ENCODE measurements at regions not wholly inside any gene's neighbourhood (a gene's known extent, or its start where the extent isn't known, plus 50 kb on each side); places are given as distances from the start of the nearest gene placed in this dataset.

DNA sequence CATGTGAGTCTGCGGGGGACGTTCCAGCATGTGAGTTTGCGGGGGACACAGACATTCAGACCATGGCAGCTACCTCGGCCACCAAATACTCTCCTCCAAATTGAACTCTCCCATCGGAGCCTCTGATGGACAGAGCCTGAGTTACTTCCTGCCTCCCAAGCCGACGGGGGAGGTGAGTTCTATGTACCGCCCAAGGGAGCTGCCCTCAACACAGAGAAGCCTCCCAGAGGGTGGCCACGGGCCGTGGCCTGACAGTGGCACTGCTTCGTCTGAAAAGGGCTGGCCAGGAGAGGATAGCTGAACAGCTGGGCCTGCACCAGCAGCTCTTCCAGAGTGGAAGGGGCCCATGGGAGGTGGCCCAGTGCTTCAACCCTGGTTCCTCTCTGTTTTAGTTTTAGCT, 274.5 kb upstream of the PPP2R2D start:
- no peaks in the 10 kb centered on the region for H3K9me3 ChIP-seq (ENCODE audit: low read length)
- H3K27ac ChIP-seq (ENCODE audit: low read length): no peak overlapping the region
- no peak overlapping the region for H3K4me3 ChIP-seq (ENCODE audit: low read length)
- H3K36me3 ChIP-seq (ENCODE audit: insufficient read depth, low read length): no peaks in the 10 kb centered on the region
- no peaks in the 10 kb centered on the region for H3K79me2 ChIP-seq (replicated peaks; ENCODE audit: insufficient read depth, low read length)
- no peak overlapping the region for H3K9ac ChIP-seq (ENCODE audit: low read length)
- no peaks in the 10 kb centered on the region for H4K20me1 ChIP-seq (ENCODE audit: insufficient read depth)
- H3K9me2 ChIP-seq (ENCODE audit: insufficient read depth, low read length): no peaks in the 10 kb centered on the region
- no peaks in the 10 kb centered on the region for H3F3A ChIP-seq (ENCODE audit: insufficient read depth, low read length, poor library complexity, severe bottlenecking)
- TF ChIP-seq POLR2AphosphoS5 (IDR thresholded peaks at IDR 0.05) (no peak), SMC3 (conservative IDR thresholded peaks at IDR 0.05; ENCODE audit: poor library complexity) (no peak), EZH2 (IDR thresholded peaks at IDR 0.05; ENCODE audit: borderline replicate concordance, insufficient read depth, low read length, poor library complexity, severe bottlenecking) (no peak), RAD21 (conservative IDR thresholded peaks at IDR 0.05) (no peak), TAF1 (IDR thresholded peaks at IDR 0.05; ENCODE audit: low read depth) (no peak), EP300 (conservative IDR thresholded peaks at IDR 0.05; ENCODE audit: poor library complexity, severe bottlenecking) (no peak), MXI1 (conservative IDR thresholded peaks at IDR 0.05; ENCODE audit: poor library complexity, severe bottlenecking) (no peak)
- TF ChIP-seq, protein P1, sequence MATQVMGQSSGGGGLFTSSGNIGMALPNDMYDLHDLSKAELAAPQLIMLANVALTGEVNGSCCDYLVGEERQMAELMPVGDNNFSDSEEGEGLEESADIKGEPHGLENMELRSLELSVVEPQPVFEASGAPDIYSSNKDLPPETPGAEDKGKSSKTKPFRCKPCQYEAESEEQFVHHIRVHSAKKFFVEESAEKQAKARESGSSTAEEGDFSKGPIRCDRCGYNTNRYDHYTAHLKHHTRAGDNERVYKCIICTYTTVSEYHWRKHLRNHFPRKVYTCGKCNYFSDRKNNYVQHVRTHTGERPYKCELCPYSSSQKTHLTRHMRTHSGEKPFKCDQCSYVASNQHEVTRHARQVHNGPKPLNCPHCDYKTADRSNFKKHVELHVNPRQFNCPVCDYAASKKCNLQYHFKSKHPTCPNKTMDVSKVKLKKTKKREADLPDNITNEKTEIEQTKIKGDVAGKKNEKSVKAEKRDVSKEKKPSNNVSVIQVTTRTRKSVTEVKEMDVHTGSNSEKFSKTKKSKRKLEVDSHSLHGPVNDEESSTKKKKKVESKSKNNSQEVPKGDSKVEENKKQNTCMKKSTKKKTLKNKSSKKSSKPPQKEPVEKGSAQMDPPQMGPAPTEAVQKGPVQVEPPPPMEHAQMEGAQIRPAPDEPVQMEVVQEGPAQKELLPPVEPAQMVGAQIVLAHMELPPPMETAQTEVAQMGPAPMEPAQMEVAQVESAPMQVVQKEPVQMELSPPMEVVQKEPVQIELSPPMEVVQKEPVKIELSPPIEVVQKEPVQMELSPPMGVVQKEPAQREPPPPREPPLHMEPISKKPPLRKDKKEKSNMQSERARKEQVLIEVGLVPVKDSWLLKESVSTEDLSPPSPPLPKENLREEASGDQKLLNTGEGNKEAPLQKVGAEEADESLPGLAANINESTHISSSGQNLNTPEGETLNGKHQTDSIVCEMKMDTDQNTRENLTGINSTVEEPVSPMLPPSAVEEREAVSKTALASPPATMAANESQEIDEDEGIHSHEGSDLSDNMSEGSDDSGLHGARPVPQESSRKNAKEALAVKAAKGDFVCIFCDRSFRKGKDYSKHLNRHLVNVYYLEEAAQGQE (IDR thresholded peaks at IDR 0.05; ENCODE audit: borderline replicate concordance): no peak
- TF ChIP-seq, protein P2, sequence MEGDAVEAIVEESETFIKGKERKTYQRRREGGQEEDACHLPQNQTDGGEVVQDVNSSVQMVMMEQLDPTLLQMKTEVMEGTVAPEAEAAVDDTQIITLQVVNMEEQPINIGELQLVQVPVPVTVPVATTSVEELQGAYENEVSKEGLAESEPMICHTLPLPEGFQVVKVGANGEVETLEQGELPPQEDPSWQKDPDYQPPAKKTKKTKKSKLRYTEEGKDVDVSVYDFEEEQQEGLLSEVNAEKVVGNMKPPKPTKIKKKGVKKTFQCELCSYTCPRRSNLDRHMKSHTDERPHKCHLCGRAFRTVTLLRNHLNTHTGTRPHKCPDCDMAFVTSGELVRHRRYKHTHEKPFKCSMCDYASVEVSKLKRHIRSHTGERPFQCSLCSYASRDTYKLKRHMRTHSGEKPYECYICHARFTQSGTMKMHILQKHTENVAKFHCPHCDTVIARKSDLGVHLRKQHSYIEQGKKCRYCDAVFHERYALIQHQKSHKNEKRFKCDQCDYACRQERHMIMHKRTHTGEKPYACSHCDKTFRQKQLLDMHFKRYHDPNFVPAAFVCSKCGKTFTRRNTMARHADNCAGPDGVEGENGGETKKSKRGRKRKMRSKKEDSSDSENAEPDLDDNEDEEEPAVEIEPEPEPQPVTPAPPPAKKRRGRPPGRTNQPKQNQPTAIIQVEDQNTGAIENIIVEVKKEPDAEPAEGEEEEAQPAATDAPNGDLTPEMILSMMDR (IDR thresholded peaks at IDR 0.05; ENCODE audit: poor library complexity, severe bottlenecking): no peak
- H2AFZ ChIP-seq (ENCODE audit: low read depth, low read length): no peak overlapping the region
- no peak overlapping the region for H3K4me2 ChIP-seq (ENCODE audit: low read length)
- no peaks in the 10 kb centered on the region for H3K27me3 ChIP-seq (ENCODE audit: insufficient read depth, low read depth, low read length)

DNA sequence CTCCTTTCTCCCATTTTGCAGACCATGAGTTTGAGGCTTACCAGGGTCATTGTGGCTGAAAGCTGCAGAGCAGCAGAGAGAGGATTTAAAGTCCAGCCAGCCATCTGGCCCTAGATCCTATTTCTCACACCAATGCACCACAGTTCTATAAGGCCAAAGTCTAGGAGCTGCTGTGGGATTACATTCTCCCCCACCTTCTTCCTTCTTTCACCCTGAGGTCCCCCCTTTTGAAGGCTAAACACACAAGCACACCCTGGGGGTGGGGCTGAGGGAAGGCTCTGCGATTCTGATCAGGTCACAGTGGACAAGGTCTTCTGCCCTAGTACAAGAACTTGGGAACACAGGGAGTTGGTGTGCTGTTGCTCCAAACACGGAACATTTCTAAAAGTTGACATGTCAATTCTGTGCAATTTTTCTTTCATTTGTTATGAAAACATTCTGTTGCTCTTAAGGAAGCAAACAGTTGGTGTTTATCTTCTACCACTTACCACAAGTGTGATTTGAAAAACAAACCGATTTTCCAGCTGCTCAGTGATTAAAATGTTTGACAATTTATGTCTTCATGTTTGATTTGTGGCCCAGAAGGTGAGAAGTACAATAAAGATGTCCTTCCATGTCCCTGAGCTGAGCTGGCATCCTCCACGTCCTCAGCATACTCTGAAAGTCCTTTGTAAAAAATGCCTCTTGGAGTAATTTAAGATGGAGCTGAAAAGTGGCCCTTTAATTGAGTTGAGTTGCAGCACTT, 271.6 kb upstream of the PPP2R2D start:
- TF ChIP-seq POLR2AphosphoS5 (IDR thresholded peaks at IDR 0.05) (no peak), EP300 (conservative IDR thresholded peaks at IDR 0.05; ENCODE audit: poor library complexity, severe bottlenecking) (no peak), EZH2 (IDR thresholded peaks at IDR 0.05; ENCODE audit: borderline replicate concordance, insufficient read depth, low read length, poor library complexity, severe bottlenecking) (no peak), RAD21 (conservative IDR thresholded peaks at IDR 0.05) (no peak), SMC3 (conservative IDR thresholded peaks at IDR 0.05; ENCODE audit: poor library complexity) (no peak)
- TF ChIP-seq, protein P1 (IDR thresholded peaks at IDR 0.05; ENCODE audit: borderline replicate concordance): no peak
- no peak overlapping the region for H3K4me2 ChIP-seq (ENCODE audit: low read length)
- no peaks in the 10 kb centered on the region for H3K27me3 ChIP-seq (ENCODE audit: insufficient read depth, low read depth, low read length)

More for the DNA sequence above, 271.6 kb upstream of the PPP2R2D start:
- H2AFZ ChIP-seq (ENCODE audit: low read depth, low read length): no peak overlapping the region
- no peaks in the 10 kb centered on the region for H3K36me3 ChIP-seq (ENCODE audit: insufficient read depth, low read length)
- no peaks in the 10 kb centered on the region for H3K9me2 ChIP-seq (ENCODE audit: insufficient read depth, low read length)
- H3K27ac ChIP-seq (ENCODE audit: low read length): no peak overlapping the region
- H4K20me1 ChIP-seq (ENCODE audit: insufficient read depth): no peaks in the 10 kb centered on the region
- H3K79me2 ChIP-seq (replicated peaks; ENCODE audit: insufficient read depth, low read length): no peaks in the 10 kb centered on the region
- no peaks in the 10 kb centered on the region for H3K9me3 ChIP-seq (ENCODE audit: low read length)
- H3K9ac ChIP-seq (ENCODE audit: low read length): no peak overlapping the region
- H3K4me3 ChIP-seq (ENCODE audit: low read length): no peak overlapping the region
- no peaks in the 10 kb centered on the region for H3F3A ChIP-seq (ENCODE audit: insufficient read depth, low read length, poor library complexity, severe bottlenecking)
